GM20431 (cell line): ENCODE measurements at regions not wholly inside any gene's neighbourhood (a gene's known extent, or its start where the extent isn't known, plus 50 kb on each side); places are given as distances from the start of the nearest gene placed in this dataset.

Source experiments
- in situ Hi-C: fragments of 300-500 bp; cut with MseI, MboI; formaldehyde crosslinking; loops from one replicate; pipeline ENCODE4 v1.15.0; 2020; ENCODE audit warnings: low sequenced_read_pairs; ENCODE audit not compliant: unreplicated experiment

- in situ Hi-C loops: no loop called here
These were observed 1077.0 kb upstream of the TMEM132C start for GRCh38 chr12:127189992-127190391.

DNA sequence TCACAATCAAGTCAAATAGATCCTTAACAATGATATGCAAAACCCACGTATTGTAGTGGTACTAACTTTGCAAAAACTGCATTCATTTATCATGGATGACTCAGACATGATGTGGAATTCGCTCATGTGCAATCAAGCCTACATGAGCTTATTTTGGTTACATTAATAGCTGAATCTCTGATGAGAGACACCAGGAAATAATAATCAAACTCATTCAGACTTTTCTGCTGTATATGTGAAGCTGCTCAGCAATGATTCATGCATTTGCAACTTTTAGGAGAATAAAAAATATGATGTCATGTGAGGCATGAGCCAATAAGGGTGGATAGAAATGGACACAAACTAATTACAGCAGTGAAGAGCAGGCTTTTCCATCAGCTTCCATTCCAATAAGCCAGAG lies 1075.8 kb upstream of the TMEM132C start:
- in situ Hi-C loops: no loop called here

DNA sequence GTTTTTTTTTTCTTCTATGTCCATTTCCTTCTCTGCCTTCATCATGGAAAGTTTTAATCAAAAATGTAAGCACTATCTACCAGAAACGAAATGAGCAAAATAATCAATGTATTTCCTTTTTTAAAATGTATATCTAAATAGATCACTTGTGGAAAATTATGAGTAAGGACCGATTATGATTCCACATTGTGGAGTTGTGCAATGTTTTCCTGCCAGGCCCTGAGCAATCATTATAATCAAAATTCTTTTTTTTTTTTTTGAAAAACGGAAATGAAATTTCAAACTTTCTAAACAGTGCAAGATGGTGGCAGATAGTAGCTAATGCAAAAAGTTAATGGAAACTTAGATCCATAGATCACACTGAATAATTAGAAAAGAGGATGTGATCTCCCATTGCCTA lies 1074.6 kb upstream of the TMEM132C start:
- in situ Hi-C loops: no loop called here

DNA sequence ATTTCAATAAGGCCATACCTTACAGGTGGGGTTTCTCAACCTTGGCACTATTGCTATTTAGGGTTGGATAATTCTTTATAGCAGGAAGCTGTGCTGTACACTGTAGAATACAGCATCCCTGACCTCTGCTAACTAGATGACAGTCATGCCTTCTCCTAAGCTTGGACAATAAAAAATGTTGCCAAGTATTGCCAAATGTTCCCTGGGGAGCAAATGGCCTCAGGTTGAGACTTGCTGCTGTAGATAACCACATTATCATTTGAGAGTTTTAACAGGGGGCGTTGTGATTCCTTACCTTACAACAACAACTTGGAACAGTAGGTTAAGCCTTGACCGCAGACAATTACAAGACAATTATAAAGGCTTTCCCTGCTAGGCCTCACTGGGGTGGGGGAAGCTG lies 1073.6 kb upstream of the TMEM132C start:
- in situ Hi-C loops: no loop called here

GRCh38 chr12:127194176-127194575 lies 1072.8 kb upstream of the TMEM132C start:
- in situ Hi-C loops: no loop called here

DNA sequence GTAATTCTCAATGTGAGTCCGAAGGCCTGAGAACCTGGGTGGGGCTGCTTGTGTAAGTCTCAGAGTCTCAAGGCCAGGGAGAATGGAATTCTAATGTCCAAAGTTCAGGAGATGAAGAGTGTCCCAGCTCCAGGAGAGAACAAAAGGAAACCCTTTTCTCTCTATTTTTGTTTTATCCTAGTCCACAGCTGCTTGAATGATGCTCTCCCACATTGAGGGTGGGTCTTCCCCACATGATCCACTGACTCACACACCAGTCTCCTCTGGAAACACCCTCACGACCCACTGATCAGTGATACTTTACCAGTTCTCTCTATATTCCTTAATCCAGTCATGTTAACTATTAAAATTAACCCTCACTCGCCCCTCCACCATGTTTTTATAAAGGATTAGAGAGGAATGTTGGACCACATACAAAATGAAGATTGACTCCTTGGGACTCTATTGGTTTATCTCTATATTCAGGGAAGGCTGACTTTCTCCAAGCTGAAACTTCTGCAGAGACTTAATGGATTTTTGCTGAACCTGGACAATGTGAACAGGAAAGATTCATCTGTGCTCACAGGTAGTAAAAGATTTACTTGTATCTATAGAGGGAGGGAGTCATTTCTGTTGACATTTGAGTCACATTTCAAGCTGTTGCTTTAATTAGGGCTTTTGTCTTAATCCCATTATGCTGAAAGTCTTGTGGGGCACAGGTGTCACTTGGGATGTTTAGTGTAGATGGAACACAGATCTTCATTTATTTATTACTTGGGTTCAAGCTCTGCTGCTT lies 1061.0 kb upstream of the TMEM132C start:
- in situ Hi-C loops: no loop called here

DNA sequence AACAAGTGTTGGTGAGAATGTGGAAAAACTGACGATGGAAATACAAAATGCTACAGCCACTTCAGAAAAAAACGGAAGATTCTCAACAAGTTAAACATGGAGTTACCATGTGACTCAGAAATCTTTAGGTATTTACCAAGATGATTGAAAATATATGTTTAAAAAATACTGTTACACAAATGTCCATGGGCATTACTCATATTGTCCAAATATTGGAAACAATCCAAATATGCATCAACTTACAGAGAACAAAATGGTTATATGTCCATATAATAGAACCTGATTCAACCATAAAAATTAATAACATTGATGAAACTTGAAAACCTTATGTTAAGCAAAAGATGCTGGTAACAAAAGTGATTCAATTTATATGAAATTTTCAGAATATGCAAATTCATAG lies 1057.7 kb upstream of the TMEM132C start:
- in situ Hi-C loops: no loop called here

GRCh38 chr12:127214186-127214585 lies 1052.8 kb upstream of the TMEM132C start:
- in situ Hi-C loops: no loop called here

GRCh38 chr12:127223011-127223410 lies 1044.0 kb upstream of the TMEM132C start:
- in situ Hi-C loops: no loop called here

DNA sequence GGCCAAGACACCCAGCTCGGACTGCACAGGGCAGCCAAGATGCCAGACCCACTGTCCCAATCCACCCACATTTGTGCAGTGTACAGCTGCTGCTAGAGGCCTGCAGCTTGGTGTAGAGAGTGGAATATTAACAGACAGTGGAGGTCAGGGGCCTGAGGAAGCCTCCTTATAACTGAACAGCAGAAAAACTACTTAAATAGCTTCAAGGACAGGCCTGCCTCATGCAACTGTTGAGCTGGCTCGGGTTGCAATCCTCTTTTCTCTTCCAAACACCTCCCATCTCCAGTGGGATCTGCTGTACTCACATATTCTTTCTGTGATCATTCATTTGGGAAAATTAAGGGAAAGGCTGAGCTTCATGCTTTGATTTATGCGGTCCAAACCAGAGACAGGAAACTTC lies 1043.2 kb upstream of the TMEM132C start:
- in situ Hi-C loops: no loop called here

DNA sequence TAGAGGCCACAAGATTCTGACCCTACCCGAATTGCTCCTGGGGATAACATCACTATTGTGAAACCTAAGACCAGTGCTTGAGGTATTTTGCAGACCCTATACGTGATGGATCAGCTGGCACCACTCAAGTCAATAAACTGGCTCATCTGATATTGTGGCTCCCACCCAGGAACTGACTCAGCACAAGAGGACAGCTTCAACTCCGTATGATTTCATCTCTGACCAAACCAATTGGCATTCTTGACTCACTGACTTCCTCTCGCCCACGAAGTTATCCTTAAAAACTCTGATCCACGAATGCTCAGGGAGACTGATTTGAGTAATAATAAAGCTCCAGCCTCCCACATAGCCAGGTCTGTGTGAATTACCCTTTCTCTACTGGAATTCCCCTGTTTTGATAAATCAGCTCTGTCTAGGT lies 1036.1 kb upstream of the TMEM132C start:
- in situ Hi-C loops: no loop called here

DNA sequence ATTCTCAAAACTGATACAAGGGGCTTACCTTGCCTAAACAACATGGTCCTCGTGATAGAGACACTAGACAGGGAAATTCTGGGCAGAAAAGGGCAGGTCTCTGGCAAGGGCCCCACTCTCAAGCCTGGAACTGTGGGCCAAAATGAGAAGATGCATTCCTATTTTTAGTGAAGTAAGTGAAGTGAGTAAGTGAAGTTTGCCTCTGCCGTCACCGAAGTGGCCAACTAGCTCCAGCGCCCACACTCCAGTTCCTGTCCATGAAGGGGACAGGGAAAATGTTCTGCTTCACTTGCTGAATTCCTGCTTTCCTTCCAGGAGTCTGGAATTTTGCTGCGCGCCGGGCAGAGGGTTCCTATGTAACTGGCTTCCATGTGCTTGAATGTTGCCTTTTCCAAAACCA lies 1035.6 kb upstream of the TMEM132C start:
- in situ Hi-C loops: no loop called here

DNA sequence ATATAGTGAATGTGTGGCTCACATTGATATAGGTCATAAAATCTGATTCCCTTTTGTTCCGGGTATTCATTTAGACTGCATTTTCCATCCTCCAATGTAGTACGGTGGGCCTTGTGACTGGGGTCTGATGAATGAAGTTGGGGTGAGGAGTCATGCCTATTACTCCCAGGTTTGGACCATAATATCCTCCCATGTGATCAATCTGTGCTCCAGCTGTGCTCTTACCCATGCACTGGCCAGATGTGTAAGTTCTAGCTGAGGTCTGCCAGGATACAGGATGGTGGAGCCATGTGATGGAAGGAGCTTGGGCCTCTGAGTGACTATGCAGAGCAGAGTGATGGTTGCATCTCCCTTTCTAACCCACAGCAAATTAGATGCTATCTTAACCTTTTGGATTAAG lies 1034.0 kb upstream of the TMEM132C start:
- in situ Hi-C loops: no loop called here

GRCh38 chr12:127235761-127236160 lies 1031.2 kb upstream of the TMEM132C start:
- in situ Hi-C loops: no loop called here

DNA sequence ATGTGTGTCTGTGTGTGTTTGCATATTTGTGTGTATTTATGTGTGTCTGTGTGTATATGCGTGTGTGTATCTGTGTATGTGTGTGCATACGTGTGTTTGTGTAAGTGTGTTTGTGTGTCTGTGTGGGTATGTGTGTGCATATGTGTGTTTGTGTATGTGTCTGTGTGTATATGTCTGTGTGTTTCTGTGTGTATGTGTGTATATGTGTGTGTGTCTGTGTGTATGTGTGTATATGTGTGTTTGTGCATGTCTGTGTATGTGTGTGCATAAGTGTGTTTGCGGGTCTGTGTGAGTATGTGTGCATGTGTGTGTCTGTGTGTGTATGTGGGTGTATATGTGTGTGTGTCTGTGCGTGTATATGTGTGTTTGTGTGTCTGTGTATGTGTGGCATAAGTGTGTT lies 1030.5 kb upstream of the TMEM132C start:
- in situ Hi-C loops: no loop called here

GRCh38 chr12:127237151-127237550 lies 1029.8 kb upstream of the TMEM132C start:
- in situ Hi-C loops: no loop called here

DNA sequence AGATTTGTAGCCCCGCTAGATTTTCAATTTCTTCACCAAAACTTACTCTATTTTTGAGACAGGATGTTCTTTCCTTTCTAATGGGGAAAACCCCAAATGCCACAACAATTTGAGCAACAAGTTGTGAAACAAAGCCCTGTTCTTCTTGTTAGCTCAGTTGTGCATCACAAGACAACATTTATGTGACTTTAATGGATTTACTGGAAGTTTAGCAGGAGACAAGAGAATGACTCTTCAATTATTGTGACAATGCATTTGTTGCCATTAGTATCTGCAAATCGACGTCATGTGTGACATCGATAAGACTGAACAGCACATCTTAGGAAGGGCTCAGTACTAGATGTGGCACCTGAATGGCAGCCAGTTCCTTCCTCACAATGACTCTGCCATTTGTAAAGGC lies 1028.9 kb upstream of the TMEM132C start:
- in situ Hi-C loops: no loop called here

GRCh38 chr12:127239781-127240180 lies 1027.2 kb upstream of the TMEM132C start:
- in situ Hi-C loops: no loop called here

- in situ Hi-C loops: no loop called here
These were observed 1026.6 kb upstream of the TMEM132C start for GRCh38 chr12:127240249-127240929.

GRCh38 chr12:127241072-127241817 lies 1025.7 kb upstream of the TMEM132C start:
- in situ Hi-C loops: no loop called here

DNA sequence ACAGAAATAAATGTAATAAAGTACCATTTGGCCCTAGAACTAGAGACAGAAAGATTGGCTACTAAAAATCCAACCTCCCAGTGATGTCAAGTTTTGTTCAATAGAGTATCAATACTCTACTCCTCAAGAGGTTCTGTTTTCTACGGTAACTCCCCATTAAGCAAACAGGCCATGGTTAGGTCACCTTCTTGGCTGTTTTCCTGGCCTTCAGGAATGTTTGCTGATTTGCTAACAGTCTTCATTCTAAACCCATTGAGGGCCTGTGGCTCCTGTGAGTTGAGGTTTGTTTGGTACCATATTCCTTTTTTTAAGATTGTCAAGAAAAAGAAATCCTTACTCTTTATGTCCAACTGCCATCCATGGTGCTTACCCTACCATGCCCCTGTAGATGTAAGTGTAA lies 1022.0 kb upstream of the TMEM132C start:
- in situ Hi-C loops: no loop called here
